ENCODE measurements at regions not wholly inside any gene's neighbourhood (a gene's known extent, or its start where the extent isn't known, plus 50 kb on each side); places are given as distances from the start of the nearest gene placed in this dataset.

DNA sequence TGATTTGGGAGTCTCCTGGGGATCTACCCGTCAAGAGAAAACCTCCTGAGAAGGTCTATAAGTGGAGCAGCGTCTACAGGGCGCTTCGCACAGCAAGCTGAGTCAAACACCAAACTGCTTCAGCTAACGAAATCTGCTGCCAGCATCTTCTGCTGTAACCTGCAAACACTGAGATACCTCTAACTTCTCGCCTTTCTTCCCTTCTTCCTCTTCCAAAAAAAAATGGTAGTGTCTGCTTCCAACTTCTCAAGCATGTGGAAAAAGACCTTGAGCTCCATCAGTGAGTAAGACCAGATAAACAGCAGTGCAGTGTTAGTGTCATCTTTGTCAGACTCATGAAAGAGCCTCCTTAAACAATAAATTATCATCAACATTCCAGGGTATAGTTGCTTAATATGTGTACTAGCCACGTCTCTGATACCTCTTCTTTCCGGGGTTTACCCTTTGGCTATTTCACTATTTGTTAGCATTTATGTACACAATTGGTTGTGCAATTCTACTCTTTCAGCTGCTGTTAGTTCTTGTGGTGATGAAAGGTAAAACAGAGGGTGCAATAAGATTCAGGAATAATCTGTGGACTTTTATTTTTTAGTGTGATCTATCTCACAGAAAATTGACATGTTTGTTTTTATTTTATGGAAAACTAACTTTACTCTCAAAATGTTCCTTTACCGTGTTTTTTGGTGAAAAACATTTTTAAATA is 81.6 kb downstream of the LLPH start (continued):
- TF ChIP-seq ZSCAN29 (CRISPR knock-in tag; conservative IDR thresholded peaks at IDR 0.05) = peak; percentile 91; the same call in 1 of the 2 replicates
- no peak for TF ChIP-seq MYC (CRISPR knock-in tag; IDR thresholded peaks at IDR 0.05; ENCODE audit: borderline replicate concordance)
- no peak for TF ChIP-seq KDM5B (CRISPR knock-in tag; IDR thresholded peaks at IDR 0.05; ENCODE audit: borderline replicate concordance)
- TF ChIP-seq POLR2AphosphoS2 (IDR thresholded peaks at IDR 0.05; ENCODE audit: low read depth, low read length) = no peak
- TF ChIP-seq ATM (IDR thresholded peaks at IDR 0.05; ENCODE audit: borderline replicate concordance) = no peak
- TF ChIP-seq, protein P1, sequence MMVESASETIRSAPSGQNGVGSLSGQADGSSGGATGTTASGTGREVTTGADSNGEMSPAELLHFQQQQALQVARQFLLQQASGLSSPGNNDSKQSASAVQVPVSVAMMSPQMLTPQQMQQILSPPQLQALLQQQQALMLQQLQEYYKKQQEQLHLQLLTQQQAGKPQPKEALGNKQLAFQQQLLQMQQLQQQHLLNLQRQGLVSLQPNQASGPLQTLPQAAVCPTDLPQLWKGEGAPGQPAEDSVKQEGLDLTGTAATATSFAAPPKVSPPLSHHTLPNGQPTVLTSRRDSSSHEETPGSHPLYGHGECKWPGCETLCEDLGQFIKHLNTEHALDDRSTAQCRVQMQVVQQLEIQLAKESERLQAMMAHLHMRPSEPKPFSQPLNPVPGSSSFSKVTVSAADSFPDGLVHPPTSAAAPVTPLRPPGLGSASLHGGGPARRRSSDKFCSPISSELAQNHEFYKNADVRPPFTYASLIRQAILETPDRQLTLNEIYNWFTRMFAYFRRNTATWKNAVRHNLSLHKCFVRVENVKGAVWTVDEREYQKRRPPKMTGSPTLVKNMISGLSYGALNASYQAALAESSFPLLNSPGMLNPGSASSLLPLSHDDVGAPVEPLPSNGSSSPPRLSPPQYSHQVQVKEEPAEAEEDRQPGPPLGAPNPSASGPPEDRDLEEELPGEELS (CRISPR knock-in tag; IDR thresholded peaks at IDR 0.05) = peak; percentile 97
- TF ChIP-seq MTF1 (CRISPR knock-in tag; IDR thresholded peaks at IDR 0.05) = no peak
- TF ChIP-seq KDM4B (CRISPR knock-in tag; IDR thresholded peaks at IDR 0.05) = peak; percentile 84
- no peak for TF ChIP-seq ZFP41 (CRISPR knock-in tag; IDR thresholded peaks at IDR 0.05; ENCODE audit: borderline replicate concordance)
- no peak for TF ChIP-seq PCBP1 (IDR thresholded peaks at IDR 0.05; ENCODE audit: borderline replicate concordance, low read depth, low read length)
- no peak for TF ChIP-seq ZNF280B (CRISPR knock-in tag; IDR thresholded peaks at IDR 0.05; ENCODE audit: borderline replicate concordance)
- TF ChIP-seq, protein P2, sequence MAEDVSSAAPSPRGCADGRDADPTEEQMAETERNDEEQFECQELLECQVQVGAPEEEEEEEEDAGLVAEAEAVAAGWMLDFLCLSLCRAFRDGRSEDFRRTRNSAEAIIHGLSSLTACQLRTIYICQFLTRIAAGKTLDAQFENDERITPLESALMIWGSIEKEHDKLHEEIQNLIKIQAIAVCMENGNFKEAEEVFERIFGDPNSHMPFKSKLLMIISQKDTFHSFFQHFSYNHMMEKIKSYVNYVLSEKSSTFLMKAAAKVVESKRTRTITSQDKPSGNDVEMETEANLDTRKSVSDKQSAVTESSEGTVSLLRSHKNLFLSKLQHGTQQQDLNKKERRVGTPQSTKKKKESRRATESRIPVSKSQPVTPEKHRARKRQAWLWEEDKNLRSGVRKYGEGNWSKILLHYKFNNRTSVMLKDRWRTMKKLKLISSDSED (CRISPR knock-in tag; IDR thresholded peaks at IDR 0.05) = no peak
- TF ChIP-seq NONO (IDR thresholded peaks at IDR 0.05) = no peak
- TF ChIP-seq NONO (CRISPR knock-in tag; conservative IDR thresholded peaks at IDR 0.05) = no peak
- 0 out of 2 replicates have a peak, but pooled peaks have one; percentile 66 for TF ChIP-seq ZNF34 (CRISPR knock-in tag; IDR thresholded peaks at IDR 0.05; ENCODE audit: borderline replicate concordance)
- no peak for TF ChIP-seq ZFP36L2 (CRISPR knock-in tag; IDR thresholded peaks at IDR 0.05)
- no peak for TF ChIP-seq ZNF570 (CRISPR knock-in tag; IDR thresholded peaks at IDR 0.05; ENCODE audit: borderline replicate concordance)
- TF ChIP-seq CREM (IDR thresholded peaks at IDR 0.05) = peak; percentile 95
- TF ChIP-seq CREM (CRISPR knock-in tag; IDR thresholded peaks at IDR 0.05) = no peak
- no peak for TF ChIP-seq ELK4 (CRISPR knock-in tag; IDR thresholded peaks at IDR 0.05; ENCODE audit: borderline replicate concordance)
- no peak for TF ChIP-seq HBP1 (CRISPR knock-in tag; IDR thresholded peaks at IDR 0.05; ENCODE audit: low read depth)
- 0 out of 2 replicates have a peak, but pooled peaks have one; percentile 31 for TF ChIP-seq ZNF607 (CRISPR knock-in tag; IDR thresholded peaks at IDR 0.05; ENCODE audit: borderline replicate concordance)
- TF ChIP-seq ZNF138 (CRISPR knock-in tag; IDR thresholded peaks at IDR 0.05; ENCODE audit: low read depth) = no peak

Measured in HepG2 (cell line).